ENCODE measurements at regions not wholly inside any gene's neighbourhood (a gene's known extent, or its start where the extent isn't known, plus 50 kb on each side); places are given as distances from the start of the nearest gene placed in this dataset.

- no peak for DNase-seq (ENCODE audit: low spot score)
These were observed 266.3 kb downstream of the PSAT1 start for GRCh38 chr9:78563269-78563668.

- DNase-seq (ENCODE audit: low spot score): no peak
These were observed 268.6 kb downstream of the PSAT1 start for GRCh38 chr9:78565481-78565880.

GRCh38 chr9:78566521-78566920 is 269.6 kb downstream of the PSAT1 start:
- DNase-seq (ENCODE audit: low spot score): no peak

GRCh38 chr9:78566948-78567675 is 270.2 kb downstream of the PSAT1 start:
- no peak for DNase-seq (ENCODE audit: low spot score)

- DNase-seq (ENCODE audit: low spot score): no peak
These were observed 270.8 kb downstream of the PSAT1 start for GRCh38 chr9:78567693-78568092.

- DNase-seq (ENCODE audit: low spot score): no peak
These were observed 271.8 kb downstream of the PSAT1 start for GRCh38 chr9:78568774-78569173.

- no peak for DNase-seq (ENCODE audit: low spot score)
These were observed 275.3 kb downstream of the PSAT1 start for GRCh38 chr9:78572266-78572665.

GRCh38 chr9:78573205-78573604 is 276.3 kb downstream of the PSAT1 start:
- no peak for DNase-seq (ENCODE audit: low spot score)

GRCh38 chr9:78573669-78574068 is 276.7 kb downstream of the PSAT1 start:
- no peak for DNase-seq (ENCODE audit: low spot score)

GRCh38 chr9:78574354-78575045 is 277.6 kb downstream of the PSAT1 start:
- DNase-seq (ENCODE audit: low spot score): no peak

GRCh38 chr9:78575081-78575480 is 278.2 kb downstream of the PSAT1 start:
- DNase-seq (ENCODE audit: low spot score): no peak

GRCh38 chr9:78575771-78576170 is 278.8 kb downstream of the PSAT1 start:
- no peak for DNase-seq (ENCODE audit: low spot score)

GRCh38 chr9:78577156-78577906 is 280.4 kb downstream of the PSAT1 start:
- no peak for DNase-seq (ENCODE audit: low spot score)

- DNase-seq (ENCODE audit: low spot score): no peak
These were observed 281.1 kb downstream of the PSAT1 start for GRCh38 chr9:78578072-78578471.

- no peak for DNase-seq (ENCODE audit: low spot score)
These were observed 285.9 kb downstream of the PSAT1 start for GRCh38 chr9:78582821-78583220.

GRCh38 chr9:78584589-78584988 is 287.7 kb downstream of the PSAT1 start:
- no peak for DNase-seq (ENCODE audit: low spot score)

GRCh38 chr9:78585909-78586308 is 289.0 kb downstream of the PSAT1 start:
- DNase-seq (ENCODE audit: low spot score): no peak

GRCh38 chr9:78590068-78590467 is 293.1 kb downstream of the PSAT1 start:
- DNase-seq (ENCODE audit: low spot score): no peak

GRCh38 chr9:78592811-78593210 is 295.9 kb downstream of the PSAT1 start:
- DNase-seq (ENCODE audit: low spot score): no peak

- DNase-seq (ENCODE audit: low spot score): no peak
These were observed 298.4 kb downstream of the PSAT1 start for GRCh38 chr9:78595200-78595945.

GRCh38 chr9:78596346-78596745 is 299.4 kb downstream of the PSAT1 start:
- DNase-seq (ENCODE audit: low spot score): no peak

- DNase-seq (ENCODE audit: low spot score): no peak
These were observed 301.2 kb downstream of the PSAT1 start for GRCh38 chr9:78598120-78598519.
